H9 (cell line): ENCODE measurements at regions not wholly inside any gene's neighbourhood (a gene's known extent, or its start where the extent isn't known, plus 50 kb on each side); places are given as distances from the start of the nearest gene placed in this dataset.

Experiments
- DNase-seq: peaks from one replicate; pipeline ENCODE4 v3.0.0-alpha.2; 2017
- H2AFZ ChIP-seq: one replicate; pipeline ENCODE4 v1.6.1; 2013; ENCODE audit warnings: mild to moderate bottlenecking, low read length, control low read depth, moderate library complexity
- H2AK5ac ChIP-seq: 2 replicates; pipeline ENCODE4 v1.6.1; 2013; ENCODE audit warnings: low read length, control low read depth, mixed read lengths; ENCODE audit not compliant: insufficient read length
- H2BK120ac ChIP-seq: one replicate; pipeline ENCODE4 v1.6.1; 2013; ENCODE audit warnings: low read depth, mild to moderate bottlenecking, low read length, control low read depth, inconsistent platforms; ENCODE audit not compliant: poor library complexity, severe bottlenecking
- H2BK12ac ChIP-seq: 2 replicates; pipeline ENCODE4 v1.6.1; 2013; ENCODE audit warnings: low read length, control low read depth, mixed read lengths, low read depth; ENCODE audit not compliant: insufficient read length
- H2BK15ac ChIP-seq: 2 replicates; pipeline ENCODE4 v1.6.1; 2013; ENCODE audit warnings: low read depth, low read length, control low read depth
- H2BK20ac ChIP-seq: one replicate; pipeline ENCODE4 v1.6.1; 2013; ENCODE audit warnings: low read depth, mild to moderate bottlenecking, low read length, control low read depth, inconsistent platforms; ENCODE audit not compliant: poor library complexity, severe bottlenecking
- H2BK5ac ChIP-seq: 2 replicates; pipeline ENCODE4 v1.6.1; 2013; ENCODE audit warnings: low read length, control low read depth, mixed read lengths; ENCODE audit not compliant: insufficient read length
- H3K14ac ChIP-seq: 2 replicates; pipeline ENCODE4 v1.6.1; 2013; ENCODE audit warnings: low read length, control low read depth; ENCODE audit not compliant: insufficient read depth
- H3K18ac ChIP-seq: 2 replicates; pipeline ENCODE4 v1.6.1; 2013; ENCODE audit warnings: low read depth, mild to moderate bottlenecking, mixed read lengths, low read length, control low read depth; ENCODE audit not compliant: insufficient read length
- H3K23ac ChIP-seq: 2 replicates; pipeline ENCODE4 v1.6.1; 2013; ENCODE audit warnings: low read length, control low read depth, mixed read lengths, low read depth; ENCODE audit not compliant: insufficient read length
- H3K23me2 ChIP-seq: 2 replicates; pipeline ENCODE4 v1.6.1; 2013; ENCODE audit warnings: low read depth, mild to moderate bottlenecking, mixed read lengths, low read length, control low read depth; ENCODE audit not compliant: insufficient read length, poor library complexity, severe bottlenecking
- H3K27ac ChIP-seq: 2 replicates; pipeline ENCODE4 v1.5.1; 2013; ENCODE audit warnings: low read length, control low read depth, mixed read lengths, low read depth; ENCODE audit not compliant: insufficient read length
- H3K27me3 ChIP-seq: 2 replicates; pipeline ENCODE4 v1.6.1; 2013; ENCODE audit warnings: low read length, control low read depth, inconsistent platforms; ENCODE audit not compliant: insufficient read depth
- H3K4ac ChIP-seq: 2 replicates; pipeline ENCODE4 v1.6.1; 2013; ENCODE audit warnings: low read depth, mild to moderate bottlenecking, control low read depth, inconsistent platforms, low read length, moderate library complexity
- H3K4me1 ChIP-seq: 2 replicates; pipeline ENCODE4 v1.6.1; 2013; ENCODE audit warnings: low read length, control low read depth, inconsistent platforms; ENCODE audit not compliant: insufficient read depth
- H3K4me2 ChIP-seq: 2 replicates; pipeline ENCODE4 v1.6.1; 2013; ENCODE audit warnings: low read length, control low read depth, mixed read lengths; ENCODE audit not compliant: insufficient read length, insufficient read depth
- H3K56ac ChIP-seq: 2 replicates; pipeline ENCODE4 v1.6.1; 2013; ENCODE audit warnings: low read depth, mild to moderate bottlenecking, mixed read lengths, low read length, control low read depth; ENCODE audit not compliant: insufficient read length
- H3K79me1 ChIP-seq: 2 replicates; pipeline ENCODE4 v1.6.1; 2013; ENCODE audit warnings: low read depth, mild to moderate bottlenecking, moderate library complexity, low read length, control low read depth, inconsistent platforms; ENCODE audit not compliant: insufficient read depth, poor library complexity, severe bottlenecking
- H3K79me2 ChIP-seq: 2 replicates; pipeline ENCODE4 v1.6.1; 2013; ENCODE audit warnings: low read length, control low read depth, inconsistent platforms; ENCODE audit not compliant: insufficient read depth
- H3K9ac ChIP-seq: 2 replicates; pipeline ENCODE4 v1.6.1; 2013; ENCODE audit warnings: low read length, control low read depth, mixed read lengths; ENCODE audit not compliant: insufficient read length; ENCODE audit errors: extremely low read depth
- H3K9me3 ChIP-seq: one replicate; pipeline ENCODE4 v1.6.1; 2013; ENCODE audit warnings: low read depth, low read length, inconsistent platforms; ENCODE audit not compliant: control insufficient read depth
- H3T11ph ChIP-seq: one replicate; pipeline ENCODE4 v1.6.1; 2013; ENCODE audit warnings: mild to moderate bottlenecking, low read length, control low read depth, inconsistent platforms
- H4K20me1 ChIP-seq: one replicate; pipeline ENCODE4 v1.6.1; 2013; ENCODE audit not compliant: control insufficient read depth, insufficient read length, insufficient read depth
- H4K5ac ChIP-seq: 2 replicates; pipeline ENCODE4 v1.6.1; 2013; ENCODE audit warnings: low read depth, mild to moderate bottlenecking, mixed read lengths, low read length, control low read depth; ENCODE audit not compliant: insufficient read length
- H4K8ac ChIP-seq: replicated peaks from 2 replicates; pipeline ENCODE4 v1.6.1; 2013; ENCODE audit warnings: low read length, control low read depth, mixed read lengths, low read depth; ENCODE audit not compliant: insufficient read length
- H4K91ac ChIP-seq: 2 replicates; pipeline ENCODE4 v1.6.1; 2013; ENCODE audit warnings: low read depth, mild to moderate bottlenecking, moderate library complexity, mixed read lengths, low read length, control low read depth; ENCODE audit not compliant: insufficient read length
- H3K27ac Mint-ChIP-seq, 3 experiments: 2 replicates in 2 of 3; 3 replicates in 1 of 3; pipeline ENCODE4 v1.8.0; 2020 to 2021; ENCODE audit warnings: mixed read lengths in 3 of 3, mild to moderate bottlenecking in 1 of 3, moderate library complexity in 1 of 3
- H3K27me3 Mint-ChIP-seq: 2 replicates; pipeline ENCODE4 v1.8.0; 2021; ENCODE audit warnings: low read depth, mild to moderate bottlenecking, moderate library complexity, mixed read lengths
- H3K36me3 Mint-ChIP-seq, 3 experiments: 2 replicates in 2 of 3; 3 replicates in 1 of 3; pipeline ENCODE4 v1.8.0; 2020 to 2021; ENCODE audit warnings: low read depth in 3 of 3, mixed read lengths in 3 of 3; ENCODE audit not compliant: insufficient read depth in 1 of 3
- H3K4me1 Mint-ChIP-seq, 2 experiments: 2 replicates each; pipeline ENCODE4 v1.8.0; 2020; ENCODE audit warnings: mixed read lengths in 2 of 2
- H3K4me3 Mint-ChIP-seq, 2 experiments: 2 replicates in 1 of 2; 3 replicates in 1 of 2; pipeline ENCODE4 v1.8.0; 2020 to 2021; ENCODE audit warnings: mild to moderate bottlenecking in 2 of 2, mixed read lengths in 2 of 2, moderate library complexity in 1 of 2
- H3K9me3 Mint-ChIP-seq, 2 experiments: 2 replicates in 1 of 2; 3 replicates in 1 of 2; pipeline ENCODE4 v1.8.0; 2020; ENCODE audit warnings: mild to moderate bottlenecking in 2 of 2, mixed read lengths in 2 of 2, moderate library complexity in 1 of 2
- CTCF ChIP-seq: fragments of 200-600 bp; sonication (generic); conservative IDR thresholded peaks from 3 replicates; pipeline ENCODE4 v1.8.0; 2021; ENCODE audit warnings: antibody characterized with exemption, mild to moderate bottlenecking
- WGBS: extraction: QIAGEN DNeasy Blood & Tissue Kit; methylation state at CpG from one replicate; pipeline ENCODE4 v1.1.7; 2013; ENCODE audit warnings: missing lambda C conversion rate, low lambda C conversion rate, mixed read lengths; ENCODE audit not compliant: insufficient read length; ENCODE audit errors: extremely low coverage; 5-methylcytosine and 5-hydroxymethylcytosine counted together

GRCh38 chr6:139635401-139636130 lies 261.1 kb upstream of the CITED2 start:
- Histone ChIP-seq H3K18ac (no peak overlapping the region), H2BK12ac (no peak overlapping the region), H3K27me3 (no peaks in the 10 kb centered on the region), H3K23me2 (no peaks in the 10 kb centered on the region), H3K79me1 (no peaks in the 10 kb centered on the region), H4K20me1 (no peaks in the 10 kb centered on the region), H2BK15ac (no peak overlapping the region; the same call in 1 of the 2 replicates), H2BK20ac (no peak overlapping the region), H3K27ac (no peak overlapping the region), H3K4ac (no peak overlapping the region), H3T11ph (no peak overlapping the region), H2AK5ac (no peak overlapping the region), H3K56ac (no peak overlapping the region), H4K5ac (no peak overlapping the region), H3K9me3 (no peaks in the 10 kb centered on the region), H2BK120ac (no peak overlapping the region), H3K4me2 (no peak overlapping the region), H2AFZ (no peak overlapping the region), H3K9ac (no peak overlapping the region), H4K91ac (no peak overlapping the region), H2BK5ac (no peak overlapping the region), H3K4me1 (no peaks in the 10 kb centered on the region), H3K79me2 (no peaks in the 10 kb centered on the region), H4K8ac (no peak overlapping the region), H3K23ac (no peak overlapping the region), H3K14ac (no peak overlapping the region)
- DNase-seq: no peak
- Mint-ChIP-seq H3K27me3 (no peaks in the 10 kb centered on the region), H3K9me3 (peaks cover 0 to 6% of the 10 kb centered on the region in 2 experiments; a peak in 3 of 5 replicates), H3K27ac (no peak overlapping the region), H3K4me3 (no peak overlapping the region), H3K36me3 (peaks cover 0 to 4% (median 0%) of the 10 kb centered on the region in 3 experiments; a peak in 3 of 7 replicates), H3K4me1 (no peaks in the 10 kb centered on the region)
- no CpG with 5 or more reads among the region's 8 CpGs for WGBS
- TF ChIP-seq CTCF: no peak
